ENCODE measurements at regions not wholly inside any gene's neighbourhood (a gene's known extent, or its start where the extent isn't known, plus 50 kb on each side); places are given as distances from the start of the nearest gene placed in this dataset.
A peak's percentile ranks its signal among the peaks of the same experiment; 100 is the strongest.

DNA sequence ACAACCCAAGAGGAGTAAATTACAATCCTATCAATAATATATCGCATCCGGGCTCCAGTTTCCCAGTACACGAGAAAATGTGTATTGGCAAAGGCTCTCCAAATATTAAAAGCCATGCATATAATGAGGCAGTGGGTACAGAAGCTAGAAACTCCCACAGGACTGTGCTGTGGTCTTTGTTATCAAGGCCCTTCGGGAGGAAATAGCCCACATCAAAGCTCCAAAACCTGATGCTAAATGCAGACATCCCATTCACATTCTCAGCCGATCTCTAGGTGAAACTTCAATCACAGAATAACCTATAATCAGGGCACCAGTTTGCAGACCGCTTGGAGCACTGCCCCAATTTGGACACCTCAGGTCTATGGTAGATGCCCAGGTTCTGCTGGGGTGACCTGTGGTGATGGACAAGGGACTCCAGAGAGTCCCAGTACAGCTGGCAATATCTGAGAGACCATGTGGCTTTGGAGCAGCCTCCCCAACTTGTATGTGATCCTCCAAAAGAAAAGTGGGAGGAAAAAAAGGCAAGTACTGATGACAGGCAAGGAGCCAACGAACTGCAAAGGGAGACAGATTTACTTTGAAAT lies 148.8 kb upstream of the CAMK1G start:
- peaks cover 81% of the 10 kb centered on the region for H3K4me1 Mint-ChIP-seq
- H3K9ac ChIP-seq (ENCODE audit: extremely low read depth, low read length, poor library complexity, severe bottlenecking) = no peak overlapping the region
- H3K4me3 Mint-ChIP-seq = no peak overlapping the region
- peaks cover 2% of the 10 kb centered on the region for H3K27me3 Mint-ChIP-seq (ENCODE audit: insufficient read depth)
- H3K36me3 Mint-ChIP-seq (ENCODE audit: low read depth) = peaks cover 28% of the 10 kb centered on the region
- 78 to 92% methylated on average over 2 to 7 of the region's 7 CpGs for WGBS, 2 experiments (ENCODE audit: insufficient coverage in 1 of 2, insufficient read length in 1 of 2)
- peaks cover 11% of the 10 kb centered on the region for H3K27me3 ChIP-seq (ENCODE audit: control insufficient read depth, insufficient read depth, low read length, poor library complexity, severe bottlenecking)
- peaks cover under 1% of the 10 kb centered on the region for H3K9me3 Mint-ChIP-seq
- H3K27ac ChIP-seq (ENCODE audit: low read depth, low read length) = no peak overlapping the region
- H3K4me3 ChIP-seq (ENCODE audit: low read length) = no peak overlapping the region
- H3K27ac Mint-ChIP-seq = peak overlapping the region; percentile 61
- H3K4me1 ChIP-seq (ENCODE audit: control insufficient read depth, insufficient read depth, low read length) = peaks cover 35% of the 10 kb centered on the region
- peak; percentile 61 for DNase-seq
- H3K9me3 ChIP-seq (ENCODE audit: control insufficient read depth, low read length) = peaks cover 5% of the 10 kb centered on the region
- TF ChIP-seq, protein P1, sequence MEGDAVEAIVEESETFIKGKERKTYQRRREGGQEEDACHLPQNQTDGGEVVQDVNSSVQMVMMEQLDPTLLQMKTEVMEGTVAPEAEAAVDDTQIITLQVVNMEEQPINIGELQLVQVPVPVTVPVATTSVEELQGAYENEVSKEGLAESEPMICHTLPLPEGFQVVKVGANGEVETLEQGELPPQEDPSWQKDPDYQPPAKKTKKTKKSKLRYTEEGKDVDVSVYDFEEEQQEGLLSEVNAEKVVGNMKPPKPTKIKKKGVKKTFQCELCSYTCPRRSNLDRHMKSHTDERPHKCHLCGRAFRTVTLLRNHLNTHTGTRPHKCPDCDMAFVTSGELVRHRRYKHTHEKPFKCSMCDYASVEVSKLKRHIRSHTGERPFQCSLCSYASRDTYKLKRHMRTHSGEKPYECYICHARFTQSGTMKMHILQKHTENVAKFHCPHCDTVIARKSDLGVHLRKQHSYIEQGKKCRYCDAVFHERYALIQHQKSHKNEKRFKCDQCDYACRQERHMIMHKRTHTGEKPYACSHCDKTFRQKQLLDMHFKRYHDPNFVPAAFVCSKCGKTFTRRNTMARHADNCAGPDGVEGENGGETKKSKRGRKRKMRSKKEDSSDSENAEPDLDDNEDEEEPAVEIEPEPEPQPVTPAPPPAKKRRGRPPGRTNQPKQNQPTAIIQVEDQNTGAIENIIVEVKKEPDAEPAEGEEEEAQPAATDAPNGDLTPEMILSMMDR (conservative IDR thresholded peaks at IDR 0.05) = no peak
- no peaks in the 10 kb centered on the region for H3K36me3 ChIP-seq (ENCODE audit: control insufficient read depth, insufficient read depth, low read length)

GRCh38 chr1:209435654-209436566 lies 147.6 kb upstream of the CAMK1G start:
- Mint-ChIP-seq H3K4me1 (peaks cover 69% of the 10 kb centered on the region), H3K4me3 (no peak overlapping the region), H3K27ac (peak overlapping the region; percentile 61), H3K36me3 (ENCODE audit: low read depth) (peaks cover 20% of the 10 kb centered on the region), H3K27me3 (ENCODE audit: insufficient read depth) (no peaks in the 10 kb centered on the region), H3K9me3 (peaks cover 5% of the 10 kb centered on the region)
- Histone ChIP-seq H3K27ac (ENCODE audit: low read depth, low read length) (no peak overlapping the region), H3K4me3 (ENCODE audit: low read length) (no peak overlapping the region), H3K36me3 (ENCODE audit: control insufficient read depth, insufficient read depth, low read length) (no peaks in the 10 kb centered on the region), H3K9me3 (ENCODE audit: control insufficient read depth, low read length) (peaks cover 10% of the 10 kb centered on the region), H3K27me3 (ENCODE audit: control insufficient read depth, insufficient read depth, low read length, poor library complexity, severe bottlenecking) (peaks cover 4% of the 10 kb centered on the region), H3K9ac (ENCODE audit: extremely low read depth, low read length, poor library complexity, severe bottlenecking) (no peak overlapping the region), H3K4me1 (ENCODE audit: control insufficient read depth, insufficient read depth, low read length) (peaks cover 26% of the 10 kb centered on the region)
- TF ChIP-seq, protein P1 (conservative IDR thresholded peaks at IDR 0.05) = peak; percentile 97
- DNase-seq = peak; percentile 98
- WGBS, 2 experiments (ENCODE audit: insufficient coverage in 1 of 2, insufficient read length in 1 of 2) = 40 to 62% methylated on average over 3 to 6 of the region's 6 CpGs

GRCh38 chr1:209439828-209440227 lies 143.7 kb upstream of the CAMK1G start:
- no peak for DNase-seq
- H3K27me3 ChIP-seq (ENCODE audit: control insufficient read depth, insufficient read depth, low read length, poor library complexity, severe bottlenecking) = no peaks in the 10 kb centered on the region
- H3K36me3 ChIP-seq (ENCODE audit: control insufficient read depth, insufficient read depth, low read length) = no peaks in the 10 kb centered on the region
- peaks cover 40% of the 10 kb centered on the region for H3K4me1 Mint-ChIP-seq
- no peaks in the 10 kb centered on the region for H3K27me3 Mint-ChIP-seq (ENCODE audit: insufficient read depth)
- H3K9me3 ChIP-seq (ENCODE audit: control insufficient read depth, low read length) = peaks cover 10% of the 10 kb centered on the region
- TF ChIP-seq, protein P1 (conservative IDR thresholded peaks at IDR 0.05) = no peak
- peaks cover 4% of the 10 kb centered on the region for H3K36me3 Mint-ChIP-seq (ENCODE audit: low read depth)
- H3K27ac Mint-ChIP-seq = no peak overlapping the region
- 96 to 97% methylated on average over 3 of the region's 3 CpGs for WGBS, 2 experiments (ENCODE audit: insufficient coverage in 1 of 2, insufficient read length in 1 of 2)
- peaks cover 5% of the 10 kb centered on the region for H3K9me3 Mint-ChIP-seq
- no peak overlapping the region for H3K4me3 ChIP-seq (ENCODE audit: low read length)
- no peak overlapping the region for H3K27ac ChIP-seq (ENCODE audit: low read depth, low read length)
- H3K4me3 Mint-ChIP-seq = no peak overlapping the region
- no peak overlapping the region for H3K9ac ChIP-seq (ENCODE audit: extremely low read depth, low read length, poor library complexity, severe bottlenecking)
- H3K4me1 ChIP-seq (ENCODE audit: control insufficient read depth, insufficient read depth, low read length) = peaks cover 10% of the 10 kb centered on the region

Measured in endodermal cell (in vitro differentiated cells).